IPS-NIHi11 (cell line): ENCODE measurements at regions not wholly inside any gene's neighbourhood (a gene's known extent, or its start where the extent isn't known, plus 50 kb on each side); places are given as distances from the start of the nearest gene placed in this dataset.
A peak's percentile ranks its signal among the peaks of the same experiment; 100 is the strongest.

ENCODE experiments used
- DNase-seq: peaks from one replicate; pipeline ENCODE4 v3.0.0; 2012; ENCODE audit warnings: mixed read lengths, low spot score

DNA sequence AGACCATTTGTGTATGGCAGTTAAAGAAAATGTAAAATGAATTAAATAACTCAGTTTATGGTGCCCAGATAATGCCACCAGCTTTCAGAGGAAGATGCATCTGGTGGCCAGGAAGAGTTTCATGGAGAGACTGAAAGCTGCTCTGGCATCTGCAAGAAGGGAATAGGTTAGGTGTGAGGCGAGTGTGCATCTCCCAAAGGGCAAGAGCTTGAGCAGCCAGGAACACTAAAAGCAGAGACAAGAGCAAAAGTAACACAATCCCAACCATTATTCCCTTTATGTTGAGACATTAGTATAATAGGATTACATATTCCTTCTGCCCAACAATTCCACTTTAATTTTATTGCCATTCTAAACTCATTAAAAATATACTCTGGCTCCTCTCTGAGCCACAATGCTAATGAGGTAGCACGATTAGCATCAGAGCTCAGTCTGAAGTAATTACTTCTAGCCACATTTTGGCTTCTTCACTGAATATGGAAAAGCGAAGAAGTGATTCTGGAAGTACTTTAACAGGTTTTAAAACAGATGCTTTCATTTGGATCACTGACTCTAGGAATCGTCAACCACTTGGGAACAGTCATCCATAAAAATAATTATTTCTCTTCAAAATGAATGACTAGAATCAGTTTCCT is 309.4 kb upstream of the TMTC1 start:
- no peak for DNase-seq

DNA sequence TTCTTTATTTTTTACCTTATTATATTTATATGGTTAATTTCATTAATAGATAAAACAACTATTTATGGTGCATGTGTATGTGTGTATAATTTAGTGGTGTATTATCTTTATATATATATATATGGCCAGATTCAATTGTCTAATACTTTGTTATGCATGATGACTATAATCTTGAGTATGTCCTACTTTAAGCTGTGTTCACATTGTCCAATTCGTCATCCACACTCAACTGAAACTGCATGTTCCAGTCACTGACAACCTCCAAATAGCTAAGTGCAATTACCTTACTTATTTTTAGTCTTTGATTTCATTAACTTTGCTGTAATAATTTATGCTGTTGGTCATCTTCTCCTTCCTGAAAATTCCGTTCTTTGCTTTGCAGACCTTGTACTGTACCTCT is 306.5 kb upstream of the TMTC1 start:
- no peak for DNase-seq

DNA sequence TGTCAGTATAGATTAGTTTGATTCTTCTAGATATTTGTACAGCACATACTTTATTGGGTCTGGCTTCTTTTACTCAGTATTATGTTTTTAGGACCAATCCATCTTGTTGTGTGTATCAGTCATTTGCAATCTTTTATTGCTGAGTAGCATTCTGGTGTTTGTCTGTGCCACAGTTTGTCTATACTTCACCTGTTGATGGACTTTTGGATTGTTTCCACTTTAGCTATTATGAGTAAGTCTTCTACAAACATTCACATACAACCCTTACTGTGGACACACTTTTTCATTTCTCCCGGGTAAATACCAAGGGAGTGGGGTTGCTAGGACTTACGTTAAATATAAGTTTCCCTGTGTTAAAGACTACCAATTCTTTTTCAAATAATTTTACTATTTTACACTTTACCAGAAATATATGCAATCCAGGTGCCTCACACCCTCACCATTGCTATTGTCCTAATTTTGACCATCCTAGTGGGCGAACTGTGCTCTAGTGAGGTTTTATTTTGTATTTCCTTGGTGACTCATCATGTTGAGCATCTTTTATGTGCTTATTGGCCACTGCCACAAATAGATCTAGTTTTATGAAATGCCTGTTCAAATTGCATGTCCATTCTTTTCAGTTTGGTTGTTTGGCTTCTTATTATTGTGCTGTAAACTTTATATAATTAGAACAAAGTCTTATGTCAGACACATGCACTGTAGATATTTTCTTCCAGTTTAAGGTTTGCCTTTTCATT is 304.7 kb upstream of the TMTC1 start:
- DNase-seq = no peak

- no peak for DNase-seq
These were observed 298.6 kb upstream of the TMTC1 start for GRCh38 chr12:30082381-30082780.

- no peak for DNase-seq
These were observed 291.2 kb upstream of the TMTC1 start for GRCh38 chr12:30074916-30075315.

- no peak for DNase-seq
These were observed 289.1 kb upstream of the TMTC1 start for GRCh38 chr12:30072824-30073223.

- no peak for DNase-seq
These were observed 283.4 kb upstream of the TMTC1 start for GRCh38 chr12:30067146-30067545.

- no peak for DNase-seq
These were observed 281.2 kb upstream of the TMTC1 start for GRCh38 chr12:30064906-30065305.

- peak; percentile 22 for DNase-seq
These were observed 279.7 kb upstream of the TMTC1 start for GRCh38 chr12:30063435-30063945.

DNA sequence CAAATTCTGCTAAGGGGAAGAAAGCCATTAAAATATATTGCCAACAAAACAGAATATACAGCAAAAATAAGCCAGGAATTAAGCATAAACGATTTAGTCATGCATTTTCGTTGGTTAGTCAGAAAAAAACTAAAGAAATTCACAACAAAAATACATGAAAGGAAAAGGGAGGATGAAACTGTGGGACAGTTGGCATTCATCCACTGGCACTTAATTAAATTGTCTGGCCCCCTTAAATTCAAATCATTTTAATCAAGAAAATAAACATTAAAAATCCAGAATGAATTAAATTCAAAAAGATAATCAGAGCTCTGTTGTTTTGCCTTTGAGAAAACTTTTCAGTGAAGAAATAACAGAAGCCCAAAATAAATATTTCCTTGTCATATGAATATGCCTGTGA is 264.6 kb upstream of the TMTC1 start:
- no peak for DNase-seq

- DNase-seq = no peak
These were observed 263.9 kb upstream of the TMTC1 start for GRCh38 chr12:30047516-30048254.

GRCh38 chr12:30046376-30046775 is 262.6 kb upstream of the TMTC1 start:
- no peak for DNase-seq

DNA sequence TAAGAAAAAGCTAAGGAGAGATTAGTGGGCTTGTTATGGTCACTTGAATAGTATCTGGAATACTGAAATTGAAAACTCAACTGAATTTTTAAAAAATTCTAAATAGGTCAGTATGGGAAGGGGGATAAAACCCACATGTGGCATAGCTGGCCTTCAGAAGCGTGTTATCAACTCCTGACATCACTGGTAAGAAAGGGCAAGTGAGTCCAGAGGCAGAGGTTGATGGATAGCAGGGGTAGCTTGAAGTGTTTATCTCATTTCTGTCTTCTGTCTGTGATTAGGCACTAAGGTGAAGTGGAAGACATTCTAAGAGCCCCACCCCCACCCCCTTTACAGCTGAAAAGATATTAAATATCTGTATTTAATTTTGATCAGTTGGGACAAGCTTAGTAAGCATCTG is 261.4 kb upstream of the TMTC1 start:
- no peak for DNase-seq

- DNase-seq = no peak
These were observed 260.5 kb upstream of the TMTC1 start for GRCh38 chr12:30044206-30044605.

- no peak for DNase-seq
These were observed 259.6 kb upstream of the TMTC1 start for GRCh38 chr12:30043151-30043847.

- no peak for DNase-seq
These were observed 257.4 kb upstream of the TMTC1 start for GRCh38 chr12:30041096-30041495.

DNA sequence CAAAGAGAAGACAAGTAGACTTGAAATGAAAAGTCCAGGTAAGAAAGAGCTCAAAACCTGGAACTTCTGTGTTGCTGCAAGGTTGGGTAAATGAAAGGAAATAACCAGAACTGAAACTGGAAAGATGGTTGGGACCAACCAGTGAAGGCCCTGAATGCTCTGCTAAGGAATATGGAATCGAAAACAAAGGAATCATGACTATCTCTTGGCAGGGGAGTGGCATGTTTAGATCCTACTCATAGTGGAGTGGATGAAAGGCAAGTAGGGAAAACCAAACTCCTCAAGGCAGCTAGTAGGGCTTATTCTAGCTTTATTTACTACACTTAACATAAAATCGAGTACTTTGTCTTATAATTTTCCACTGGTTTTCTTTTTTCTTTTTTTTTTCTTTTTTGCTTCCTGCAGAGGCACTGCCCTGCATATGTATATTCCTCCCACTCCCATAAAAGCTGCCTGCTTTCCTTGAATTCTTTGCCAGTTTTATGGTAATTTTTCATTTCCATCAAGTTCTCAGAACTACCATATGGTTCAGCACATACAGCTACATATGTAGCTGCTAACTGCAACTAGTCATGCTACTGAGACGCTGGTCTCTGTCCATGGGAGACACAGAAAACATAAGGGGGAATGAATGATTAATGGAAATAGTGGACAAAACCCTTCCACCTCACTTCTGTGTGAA is 247.1 kb upstream of the TMTC1 start:
- DNase-seq = no peak

- no peak for DNase-seq
These were observed 243.0 kb upstream of the TMTC1 start for GRCh38 chr12:30026621-30027234.

GRCh38 chr12:30025317-30025716 is 241.6 kb upstream of the TMTC1 start:
- DNase-seq = no peak

DNA sequence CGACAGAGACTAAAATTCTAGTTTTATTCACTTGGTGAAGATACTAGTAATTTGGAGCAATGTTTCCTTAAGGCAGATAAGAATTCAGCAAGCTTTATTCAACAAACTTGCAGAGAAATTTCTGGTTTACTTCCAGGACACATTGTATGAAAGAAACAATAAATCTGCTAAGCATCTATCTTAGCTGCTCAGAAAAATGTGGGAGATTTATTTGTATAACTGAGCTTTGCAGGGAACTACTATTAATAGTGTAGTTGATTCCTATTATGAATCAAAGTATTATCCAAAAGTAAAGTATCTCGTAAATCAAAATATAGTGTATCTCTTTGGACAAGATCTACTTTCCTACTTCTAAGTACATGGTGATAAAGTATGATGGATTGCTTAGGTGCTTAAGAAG is 239.4 kb upstream of the TMTC1 start:
- DNase-seq = no peak
